ENCODE measurements at regions not wholly inside any gene's neighbourhood (a gene's known extent, or its start where the extent isn't known, plus 50 kb on each side); places are given as distances from the start of the nearest gene placed in this dataset.

DNA sequence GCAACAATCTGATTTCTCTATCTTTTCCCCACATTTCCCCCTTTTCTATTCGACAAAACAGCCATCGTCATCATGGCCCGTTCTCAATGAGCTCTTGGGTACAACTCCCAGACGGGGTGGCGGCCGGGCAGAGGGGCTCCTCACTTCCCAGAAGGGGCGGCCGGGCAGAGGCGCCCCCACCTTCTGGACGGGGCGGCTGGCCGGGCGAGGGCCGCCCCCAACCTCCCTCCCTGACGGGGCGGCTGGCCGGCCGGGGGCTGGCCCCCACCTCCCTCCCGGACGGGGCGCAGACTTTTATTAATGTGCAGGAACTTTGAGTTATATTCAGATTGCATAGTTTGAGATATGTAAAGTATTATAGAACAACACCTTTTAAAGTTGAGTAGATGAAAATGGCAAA lies 64.4 kb upstream of the HPGD start:
- no peak for DNase-seq (ENCODE audit: low read depth in 2 of 2)

DNA sequence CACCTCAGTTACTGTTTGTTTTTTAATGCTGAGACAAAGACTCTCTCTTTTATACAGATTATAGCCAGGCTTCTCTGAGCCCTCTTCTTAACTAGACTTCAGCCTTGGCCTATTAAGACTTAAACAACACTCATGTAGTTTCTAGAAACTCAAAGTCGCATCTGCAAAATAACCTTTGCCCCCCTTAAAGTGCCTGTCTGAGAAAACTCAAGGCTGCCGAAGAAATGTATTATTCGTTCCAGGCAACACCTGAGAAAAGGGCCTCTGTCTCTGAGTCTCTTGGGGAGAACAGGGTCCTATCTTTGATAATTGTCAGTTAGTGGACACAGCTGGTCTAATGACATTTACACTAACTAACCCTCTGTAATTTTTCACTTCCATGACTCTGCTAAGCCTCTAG lies 60.8 kb upstream of the HPGD start:
- no peak for DNase-seq (ENCODE audit: low read depth in 2 of 2)

DNA sequence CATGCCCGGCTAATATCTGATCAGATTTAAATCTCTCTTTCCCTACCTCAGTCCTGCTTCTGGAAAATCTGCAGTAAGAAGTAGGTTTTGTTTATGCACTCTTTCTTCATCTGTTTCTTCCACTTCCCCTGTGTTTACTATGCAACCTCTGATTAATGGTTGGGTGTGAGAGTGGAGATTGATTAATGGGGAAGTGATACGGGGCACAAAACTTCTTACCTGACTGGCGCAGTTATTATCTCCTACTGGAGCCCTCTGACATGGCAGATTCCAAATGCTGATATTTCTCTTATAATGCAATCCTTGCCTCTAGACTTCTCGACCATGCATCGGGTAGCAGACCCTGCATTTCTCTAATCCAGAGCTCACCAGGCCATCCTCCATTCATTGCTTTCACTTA lies 60.2 kb upstream of the HPGD start:
- no peak for DNase-seq (ENCODE audit: low read depth in 2 of 2)

DNA sequence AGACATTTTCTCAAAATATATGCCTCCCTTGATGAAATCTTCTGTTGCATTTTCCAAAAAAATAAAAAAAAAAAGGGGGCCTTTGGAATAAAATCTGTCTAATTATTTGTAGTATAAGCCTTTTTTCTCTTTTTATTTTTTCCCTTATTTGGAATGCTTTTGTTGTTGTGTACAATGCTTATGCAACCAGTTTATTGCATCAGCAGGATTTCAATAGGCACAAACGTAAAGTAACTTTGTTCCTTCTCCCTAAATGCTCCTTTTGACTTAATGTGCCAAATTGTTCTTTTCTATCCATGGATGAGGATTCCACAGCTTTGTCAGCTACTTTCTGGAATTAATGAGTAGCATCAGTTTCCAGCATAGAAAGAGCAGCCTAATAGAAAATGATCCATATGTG lies 59.6 kb upstream of the HPGD start:
- no peak for DNase-seq (ENCODE audit: low read depth in 2 of 2)

DNA sequence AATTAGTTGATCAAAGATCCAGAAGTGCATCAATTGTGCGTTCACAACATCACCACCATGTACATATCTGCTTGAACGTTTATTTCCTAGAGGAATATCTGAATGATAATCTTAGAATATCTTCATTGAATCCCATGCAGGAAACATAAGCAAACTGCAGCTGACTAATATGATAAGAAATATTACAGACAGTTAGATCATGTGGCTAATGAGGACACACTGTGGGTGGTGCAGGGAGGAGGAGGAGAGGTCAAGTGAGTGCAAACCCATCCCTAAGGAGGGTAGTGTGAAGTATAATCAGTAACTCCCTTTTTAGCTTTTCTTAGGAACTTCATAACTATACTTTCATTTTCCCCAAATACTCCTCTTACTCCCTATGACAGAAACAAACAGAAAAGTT lies 58.3 kb upstream of the HPGD start:
- DNase-seq (ENCODE audit: low read depth in 2 of 2): no peak

DNA sequence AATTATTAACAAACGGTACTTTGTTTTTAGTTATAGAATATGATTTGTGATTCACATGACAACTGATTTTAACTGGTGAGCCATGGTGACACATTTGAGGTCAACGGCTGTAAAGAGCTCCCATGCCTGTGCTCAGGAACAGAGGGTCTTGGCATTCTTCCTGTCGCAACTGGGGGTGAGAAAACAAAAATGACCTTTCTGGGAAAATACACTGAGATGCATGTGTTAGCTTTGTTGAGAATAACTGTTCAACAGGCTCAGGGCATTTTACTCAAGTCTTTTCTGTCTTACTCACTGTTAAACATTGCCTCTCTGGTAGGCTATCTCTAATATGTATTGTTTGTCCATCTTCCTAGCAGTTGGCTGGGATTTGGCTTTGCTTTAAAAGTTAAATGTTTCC lies 57.1 kb upstream of the HPGD start:
- no peak for DNase-seq (ENCODE audit: low read depth in 2 of 2)

DNA sequence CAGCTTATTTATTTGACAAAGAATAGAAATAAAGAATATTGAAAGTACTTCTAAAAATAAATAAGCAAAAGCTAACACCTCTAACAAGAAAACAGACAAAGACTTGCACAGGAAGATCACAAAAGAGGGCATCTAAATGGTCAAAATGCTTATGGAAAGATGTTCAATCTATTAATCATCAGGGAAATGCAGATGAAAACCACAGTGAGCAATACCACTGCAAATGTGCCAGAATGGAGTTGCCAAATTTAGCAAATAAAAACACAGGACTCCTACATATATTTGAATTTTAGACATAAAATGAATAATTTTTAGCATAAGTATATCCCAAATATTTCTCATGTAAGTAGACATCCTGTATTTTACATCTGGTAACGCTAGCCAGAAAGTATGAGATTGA lies 56.1 kb upstream of the HPGD start:
- DNase-seq (ENCODE audit: low read depth in 2 of 2): peak; percentile 28 to 29

DNA sequence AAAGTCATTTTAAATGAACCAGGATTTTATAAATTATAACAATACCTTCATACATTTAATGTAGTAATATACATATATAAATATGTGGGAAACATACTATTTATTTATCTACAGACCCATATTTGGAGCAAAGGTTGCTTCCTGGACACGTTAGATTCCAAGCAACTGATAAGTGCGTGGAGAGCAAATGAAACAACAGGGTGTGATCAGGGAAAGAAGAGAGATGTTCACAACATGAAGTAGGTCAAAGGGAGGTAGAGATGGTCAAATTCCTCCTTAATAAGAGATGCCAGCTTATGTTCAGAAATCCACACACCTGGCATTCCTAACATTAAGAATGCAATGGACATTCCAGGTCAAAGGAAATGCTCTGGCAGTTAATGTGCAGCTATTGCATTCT lies 53.1 kb upstream of the HPGD start:
- DNase-seq (ENCODE audit: low read depth in 2 of 2): no peak
